ENCODE measurements at regions not wholly inside any gene's neighbourhood (a gene's known extent, or its start where the extent isn't known, plus 50 kb on each side); places are given as distances from the start of the nearest gene placed in this dataset.

DNA sequence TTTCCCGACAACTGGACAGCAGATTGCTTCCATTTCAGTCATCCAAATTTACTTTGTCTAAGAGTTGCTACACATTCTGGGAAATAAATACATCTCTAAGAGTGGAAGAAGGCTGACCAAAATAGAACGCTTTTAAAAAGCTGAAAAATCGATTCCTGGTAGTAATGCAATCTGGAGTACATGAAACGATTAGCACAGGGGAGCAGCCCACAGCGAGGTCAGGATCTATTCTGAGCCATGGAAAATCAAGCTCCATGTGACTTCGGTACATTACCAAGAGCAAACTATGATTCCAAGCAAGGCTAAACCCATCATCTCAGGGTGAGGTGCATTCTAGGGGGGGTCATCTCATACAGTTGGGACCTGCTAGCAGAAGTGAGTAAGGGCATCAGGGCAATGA, 249.3 kb downstream of the BLID start (continued):
- TF ChIP-seq, protein P1, sequence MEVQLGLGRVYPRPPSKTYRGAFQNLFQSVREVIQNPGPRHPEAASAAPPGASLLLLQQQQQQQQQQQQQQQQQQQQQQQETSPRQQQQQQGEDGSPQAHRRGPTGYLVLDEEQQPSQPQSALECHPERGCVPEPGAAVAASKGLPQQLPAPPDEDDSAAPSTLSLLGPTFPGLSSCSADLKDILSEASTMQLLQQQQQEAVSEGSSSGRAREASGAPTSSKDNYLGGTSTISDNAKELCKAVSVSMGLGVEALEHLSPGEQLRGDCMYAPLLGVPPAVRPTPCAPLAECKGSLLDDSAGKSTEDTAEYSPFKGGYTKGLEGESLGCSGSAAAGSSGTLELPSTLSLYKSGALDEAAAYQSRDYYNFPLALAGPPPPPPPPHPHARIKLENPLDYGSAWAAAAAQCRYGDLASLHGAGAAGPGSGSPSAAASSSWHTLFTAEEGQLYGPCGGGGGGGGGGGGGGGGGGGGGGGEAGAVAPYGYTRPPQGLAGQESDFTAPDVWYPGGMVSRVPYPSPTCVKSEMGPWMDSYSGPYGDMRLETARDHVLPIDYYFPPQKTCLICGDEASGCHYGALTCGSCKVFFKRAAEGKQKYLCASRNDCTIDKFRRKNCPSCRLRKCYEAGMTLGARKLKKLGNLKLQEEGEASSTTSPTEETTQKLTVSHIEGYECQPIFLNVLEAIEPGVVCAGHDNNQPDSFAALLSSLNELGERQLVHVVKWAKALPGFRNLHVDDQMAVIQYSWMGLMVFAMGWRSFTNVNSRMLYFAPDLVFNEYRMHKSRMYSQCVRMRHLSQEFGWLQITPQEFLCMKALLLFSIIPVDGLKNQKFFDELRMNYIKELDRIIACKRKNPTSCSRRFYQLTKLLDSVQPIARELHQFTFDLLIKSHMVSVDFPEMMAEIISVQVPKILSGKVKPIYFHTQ (CRISPR knock-in tag; IDR thresholded peaks at IDR 0.05): no peak
- TF ChIP-seq CREB1 (CRISPR knock-in tag; IDR thresholded peaks at IDR 0.05) (no peak), NFE2L1 (CRISPR knock-in tag; IDR thresholded peaks at IDR 0.05) (no peak), TP53 (CRISPR knock-in tag; IDR thresholded peaks at IDR 0.05) (no peak), RORB (CRISPR knock-in tag; IDR thresholded peaks at IDR 0.05) (no peak)

GRCh38 chr11:121864660-121865059, 251.4 kb downstream of the BLID start:
- no peak overlapping the region for H3K4me3 Mint-ChIP-seq
- peaks cover 3% of the 10 kb centered on the region; the same call in 1 of the 2 replicates for H3K36me3 Mint-ChIP-seq
- peaks cover 12% of the 10 kb centered on the region for H3K9me3 Mint-ChIP-seq
- CTCF ChIA-PET: interaction anchor here (0.6 kb wide), 1 partner anchor 171 kb away, joined by 3 read pairs; no protein-coding TSS in a partner anchor
- DNase-seq (ENCODE audit: low spot score) (no peak), ATAC-seq (no peak)
- peaks cover 8% of the 10 kb centered on the region for H3K4me1 Mint-ChIP-seq
- no peaks in the 10 kb centered on the region for H3K27me3 Mint-ChIP-seq (ENCODE audit: low read depth)
- TF ChIP-seq ZNF281 (CRISPR knock-in tag; IDR thresholded peaks at IDR 0.05): no peak
- no peak for TF ChIP-seq ATF1 (CRISPR knock-in tag; IDR thresholded peaks at IDR 0.05)
- no peak for TF ChIP-seq STAT6 (CRISPR knock-in tag; conservative IDR thresholded peaks at IDR 0.05; ENCODE audit: low read depth)
- TF ChIP-seq GRHL2 (CRISPR knock-in tag; IDR thresholded peaks at IDR 0.05; ENCODE audit: insufficient replicate concordance, severe bottlenecking): no peak
- TF ChIP-seq MYBL2 (CRISPR knock-in tag; IDR thresholded peaks at IDR 0.05): no peak
- TF ChIP-seq NFE2L1 (CRISPR knock-in tag; IDR thresholded peaks at IDR 0.05): no peak
- TF ChIP-seq, protein P2, sequence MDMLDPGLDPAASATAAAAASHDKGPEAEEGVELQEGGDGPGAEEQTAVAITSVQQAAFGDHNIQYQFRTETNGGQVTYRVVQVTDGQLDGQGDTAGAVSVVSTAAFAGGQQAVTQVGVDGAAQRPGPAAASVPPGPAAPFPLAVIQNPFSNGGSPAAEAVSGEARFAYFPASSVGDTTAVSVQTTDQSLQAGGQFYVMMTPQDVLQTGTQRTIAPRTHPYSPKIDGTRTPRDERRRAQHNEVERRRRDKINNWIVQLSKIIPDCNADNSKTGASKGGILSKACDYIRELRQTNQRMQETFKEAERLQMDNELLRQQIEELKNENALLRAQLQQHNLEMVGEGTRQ (CRISPR knock-in tag; IDR thresholded peaks at IDR 0.05): no peak
- no peak for TF ChIP-seq JAZF1 (CRISPR knock-in tag; IDR thresholded peaks at IDR 0.05)
- TF ChIP-seq, protein P3, sequence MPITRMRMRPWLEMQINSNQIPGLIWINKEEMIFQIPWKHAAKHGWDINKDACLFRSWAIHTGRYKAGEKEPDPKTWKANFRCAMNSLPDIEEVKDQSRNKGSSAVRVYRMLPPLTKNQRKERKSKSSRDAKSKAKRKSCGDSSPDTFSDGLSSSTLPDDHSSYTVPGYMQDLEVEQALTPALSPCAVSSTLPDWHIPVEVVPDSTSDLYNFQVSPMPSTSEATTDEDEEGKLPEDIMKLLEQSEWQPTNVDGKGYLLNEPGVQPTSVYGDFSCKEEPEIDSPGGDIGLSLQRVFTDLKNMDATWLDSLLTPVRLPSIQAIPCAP (CRISPR knock-in tag; IDR thresholded peaks at IDR 0.05): no peak
- no peak for TF ChIP-seq CDX4 (CRISPR knock-in tag; IDR thresholded peaks at IDR 0.05; ENCODE audit: borderline replicate concordance)
- TF ChIP-seq NR2C2 (CRISPR knock-in tag; IDR thresholded peaks at IDR 0.05): no peak
- TF ChIP-seq ETV6 (CRISPR knock-in tag; IDR thresholded peaks at IDR 0.05): no peak
- TF ChIP-seq ZNF317 (CRISPR knock-in tag; IDR thresholded peaks at IDR 0.05; ENCODE audit: borderline replicate concordance, low read depth): no peak
- no peak for TF ChIP-seq ZNF121 (CRISPR knock-in tag; IDR thresholded peaks at IDR 0.05)
- no peak for TF ChIP-seq ZNF138 (CRISPR knock-in tag; conservative IDR thresholded peaks at IDR 0.05)
- TF ChIP-seq SP1 (CRISPR knock-in tag; conservative IDR thresholded peaks at IDR 0.05): no peak
- TF ChIP-seq GABPB1 (CRISPR knock-in tag; IDR thresholded peaks at IDR 0.05): no peak
- no peak for TF ChIP-seq SMAD4 (CRISPR knock-in tag; IDR thresholded peaks at IDR 0.05)
- H3K27ac Mint-ChIP-seq: no peak overlapping the region
- POLR2A ChIA-PET: interaction anchor here (0.7 kb wide), 1 partner anchor 23 kb away, joined by 7 read pairs; no protein-coding TSS in a partner anchor
